Body of pancreas (tissue), 4 donors: ENCODE measurements at regions not wholly inside any gene's neighbourhood (a gene's known extent, or its start where the extent isn't known, plus 50 kb on each side); places are given as distances from the start of the nearest gene placed in this dataset.

Experiments used
- CTCF ChIP-seq, 7 experiments: fragments of 450-650 bp in 4 of 7; fragments of 200-600 bp in 3 of 7; sonication (generic) in 3 of 7; IDR thresholded peaks; one replicate each; pipeline ENCODE4 v1.5.1; 2016 to 2019; ENCODE audit warnings: antibody characterized with exemption in 7 of 7
- POLR2A ChIP-seq, 3 donors: fragments of 450-650 bp; IDR thresholded peaks; one replicate each; pipeline ENCODE4 v1.6.1; 2016; ENCODE audit warnings: antibody characterized with exemption in 3 of 3, mild to moderate bottlenecking in 2 of 3

GRCh38 chr9:99401680-99402504 is 179.8 kb downstream of the SEC61B start:
- no peak for TF ChIP-seq CTCF (IDR thresholded peaks at IDR 0.05)
- no peak for TF ChIP-seq POLR2A (IDR thresholded peaks at IDR 0.05)
